Ovary (tissue), 3 donors: ENCODE measurements at regions not wholly inside any gene's neighbourhood (a gene's known extent, or its start where the extent isn't known, plus 50 kb on each side); places are given as distances from the start of the nearest gene placed in this dataset.

Experiments
- POLR2A ChIP-seq: fragments of 450-650 bp; IDR thresholded peaks from one replicate; pipeline ENCODE4 v1.6.1; 2017; ENCODE audit warnings: antibody characterized with exemption, mild to moderate bottlenecking, moderate library complexity
- TF ChIP-seq, protein P1 (sequence below), 3 donors: fragments of 450-650 bp in 2 of 3; fragments of 200-600 bp in 1 of 3; IDR thresholded peaks; one replicate each; pipeline versions ENCODE4 v1.5.1 to v1.8.0; 2016 to 2022; ENCODE audit warnings: antibody characterized with exemption in 3 of 3, mild to moderate bottlenecking in 1 of 3
- donor health status: DM: no; HTN: no; CAD: no.

DNA sequence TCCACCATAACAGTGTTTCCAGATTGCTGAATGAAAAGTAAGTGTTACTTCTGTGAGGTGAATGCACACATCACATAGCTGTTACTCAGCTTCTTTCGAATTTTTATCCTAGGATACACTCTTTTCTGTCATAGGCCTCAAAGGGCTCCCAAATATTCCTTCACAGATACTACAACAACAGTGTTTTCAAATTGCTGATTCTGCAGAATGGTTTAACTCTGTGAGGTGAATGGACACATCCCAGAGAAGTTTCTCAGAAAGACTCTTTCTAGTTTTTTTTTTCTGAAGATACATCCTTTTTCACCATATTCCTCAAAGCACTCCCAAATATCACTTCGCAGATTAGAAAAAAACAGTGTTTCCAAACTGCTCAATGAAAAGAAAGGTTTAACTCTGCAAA, 221.1 kb downstream of the OR4A5 start:
- TF ChIP-seq, protein P1, sequence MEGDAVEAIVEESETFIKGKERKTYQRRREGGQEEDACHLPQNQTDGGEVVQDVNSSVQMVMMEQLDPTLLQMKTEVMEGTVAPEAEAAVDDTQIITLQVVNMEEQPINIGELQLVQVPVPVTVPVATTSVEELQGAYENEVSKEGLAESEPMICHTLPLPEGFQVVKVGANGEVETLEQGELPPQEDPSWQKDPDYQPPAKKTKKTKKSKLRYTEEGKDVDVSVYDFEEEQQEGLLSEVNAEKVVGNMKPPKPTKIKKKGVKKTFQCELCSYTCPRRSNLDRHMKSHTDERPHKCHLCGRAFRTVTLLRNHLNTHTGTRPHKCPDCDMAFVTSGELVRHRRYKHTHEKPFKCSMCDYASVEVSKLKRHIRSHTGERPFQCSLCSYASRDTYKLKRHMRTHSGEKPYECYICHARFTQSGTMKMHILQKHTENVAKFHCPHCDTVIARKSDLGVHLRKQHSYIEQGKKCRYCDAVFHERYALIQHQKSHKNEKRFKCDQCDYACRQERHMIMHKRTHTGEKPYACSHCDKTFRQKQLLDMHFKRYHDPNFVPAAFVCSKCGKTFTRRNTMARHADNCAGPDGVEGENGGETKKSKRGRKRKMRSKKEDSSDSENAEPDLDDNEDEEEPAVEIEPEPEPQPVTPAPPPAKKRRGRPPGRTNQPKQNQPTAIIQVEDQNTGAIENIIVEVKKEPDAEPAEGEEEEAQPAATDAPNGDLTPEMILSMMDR (IDR thresholded peaks at IDR 0.05) = no peak
- no peak for TF ChIP-seq POLR2A
